ENCODE measurements at regions not wholly inside any gene's neighbourhood (a gene's known extent, or its start where the extent isn't known, plus 50 kb on each side); places are given as distances from the start of the nearest gene placed in this dataset.
"Not testable (repeated sequence)": the region's sequence is repeated elsewhere in the genome, so short reads cannot be mapped to it uniquely, and the experiment has no call there.

- no peak for DNase-seq
- Mint-ChIP-seq H3K27me3 (no peaks in the 10 kb centered on the region), H3K27ac (no peak overlapping the region), H3K9me3 (ENCODE audit: low read depth) (peaks cover 6% of the 10 kb centered on the region), H3K4me3 (no peak overlapping the region), H3K4me1 (no peaks in the 10 kb centered on the region), H3K36me3 (no peaks in the 10 kb centered on the region)
- no peak for ATAC-seq
- CTCF ChIA-PET, result no interaction called here
These were observed 684.4 kb downstream of the MTRR start for GRCh38 chr5:8553364-8553763.

DNA sequence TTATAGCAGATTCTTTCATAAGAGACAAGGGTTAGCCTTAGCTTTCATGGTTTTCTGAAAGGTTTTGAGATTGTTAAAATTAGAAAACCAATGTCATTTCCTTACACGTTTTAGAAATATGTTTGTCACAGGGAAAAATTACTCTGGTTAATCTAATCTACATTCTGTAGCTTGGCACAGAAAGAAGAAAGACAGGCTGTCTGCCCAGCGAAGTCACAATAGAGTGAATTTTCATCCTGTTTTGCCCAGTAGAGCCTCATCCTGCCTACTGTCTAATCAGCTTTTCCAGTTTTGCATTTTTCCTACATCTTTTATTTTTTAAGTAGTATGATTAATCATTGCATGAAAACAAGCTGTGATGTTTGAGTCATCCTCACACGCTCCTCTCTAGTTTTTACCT lies 688.8 kb downstream of the MTRR start:
- no peak overlapping the region for H3K4me3 Mint-ChIP-seq
- H3K36me3 Mint-ChIP-seq, result no peaks in the 10 kb centered on the region
- peaks cover 6% of the 10 kb centered on the region for H3K9me3 Mint-ChIP-seq (ENCODE audit: low read depth)
- no peak for DNase-seq
- H3K27me3 Mint-ChIP-seq, result no peaks in the 10 kb centered on the region
- no peak overlapping the region for H3K27ac Mint-ChIP-seq
- CTCF ChIA-PET, result interaction anchor here (0.8 kb wide), 1 partner anchor 12 kb away, joined by 3 read pairs; no protein-coding TSS in a partner anchor
- no peak for ATAC-seq
- no peaks in the 10 kb centered on the region for H3K4me1 Mint-ChIP-seq

DNA sequence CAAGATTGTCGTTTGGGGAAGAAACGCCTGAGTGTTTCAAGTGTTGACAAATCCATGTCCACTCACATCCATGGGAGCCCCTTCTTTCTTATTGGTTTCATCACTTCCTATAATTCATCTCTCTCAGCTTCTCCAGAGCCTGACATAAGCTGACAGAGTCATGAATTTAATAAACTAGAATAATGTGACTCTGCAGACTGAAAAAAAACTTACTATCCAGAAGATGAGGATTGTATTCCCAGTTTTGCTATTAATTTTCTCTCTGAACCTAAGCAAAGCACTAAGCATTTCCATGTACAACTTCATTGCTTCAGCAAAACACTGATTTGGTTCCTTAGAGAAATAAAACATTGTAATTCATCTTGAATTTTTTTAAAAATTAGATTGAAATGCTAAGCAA lies 691.8 kb downstream of the MTRR start:
- Mint-ChIP-seq H3K36me3 (no peaks in the 10 kb centered on the region), H3K9me3 (ENCODE audit: low read depth) (peaks cover 3% of the 10 kb centered on the region), H3K4me3 (no peak overlapping the region), H3K4me1 (no peaks in the 10 kb centered on the region), H3K27me3 (no peaks in the 10 kb centered on the region), H3K27ac (no peak overlapping the region)
- DNase-seq (no peak), ATAC-seq (no peak)
- CTCF ChIA-PET, result no interaction called here

- DNase-seq (no peak), ATAC-seq (no peak)
- peaks cover under 1% of the 10 kb centered on the region for H3K9me3 Mint-ChIP-seq (ENCODE audit: low read depth)
- no peak overlapping the region for H3K27ac Mint-ChIP-seq
- H3K4me1 Mint-ChIP-seq, result no peaks in the 10 kb centered on the region
- CTCF ChIA-PET, result no interaction called here
- H3K36me3 Mint-ChIP-seq, result no peaks in the 10 kb centered on the region
- no peaks in the 10 kb centered on the region for H3K27me3 Mint-ChIP-seq
- H3K4me3 Mint-ChIP-seq, result no peak overlapping the region
These were observed 692.4 kb downstream of the MTRR start for GRCh38 chr5:8561224-8561840.

DNA sequence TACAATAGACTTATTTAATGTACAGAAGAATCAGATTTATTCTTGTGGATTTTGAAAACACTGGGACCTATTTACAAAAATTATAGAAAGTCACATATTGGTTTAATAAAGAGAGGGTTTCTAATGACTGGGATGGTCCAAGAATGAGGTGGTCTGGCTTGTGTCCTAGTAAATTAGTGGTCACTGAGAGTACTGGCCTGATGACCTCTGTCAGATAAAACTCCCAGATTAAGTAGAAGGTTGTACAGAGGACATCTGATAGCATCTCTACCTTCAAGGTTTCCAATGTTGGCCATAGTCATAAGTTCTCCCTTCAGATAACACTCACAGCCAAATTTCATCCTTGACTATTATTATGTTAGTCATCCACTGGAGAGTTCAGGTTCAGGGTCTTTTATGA lies 692.9 kb downstream of the MTRR start:
- H3K4me1 Mint-ChIP-seq, result no peaks in the 10 kb centered on the region
- no peaks in the 10 kb centered on the region for H3K36me3 Mint-ChIP-seq
- no peaks in the 10 kb centered on the region for H3K27me3 Mint-ChIP-seq
- DNase-seq (no peak), ATAC-seq (no peak)
- H3K27ac Mint-ChIP-seq, result no peak overlapping the region
- H3K4me3 Mint-ChIP-seq, result no peak overlapping the region
- no peaks in the 10 kb centered on the region for H3K9me3 Mint-ChIP-seq (ENCODE audit: low read depth)
- CTCF ChIA-PET, result no interaction called here

DNA sequence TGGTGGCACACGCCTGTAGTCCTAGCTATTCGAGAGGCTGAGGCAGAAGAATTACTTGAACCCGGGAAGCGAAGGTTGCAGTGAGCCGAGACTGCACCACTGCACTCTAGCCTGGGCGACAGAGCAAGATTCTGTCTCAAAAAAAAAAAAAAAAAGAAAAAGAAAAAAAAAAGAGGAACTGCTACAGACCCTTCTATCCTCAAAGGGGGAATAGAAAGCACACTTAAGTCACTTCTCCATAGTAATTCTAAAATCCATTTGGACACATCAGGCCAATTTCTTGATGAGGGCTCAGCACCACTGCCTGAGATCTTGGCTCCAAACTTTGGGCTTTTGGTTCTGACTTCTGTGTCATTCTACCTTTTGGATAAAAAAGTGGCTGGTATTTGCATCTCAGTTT lies 694.6 kb downstream of the MTRR start:
- H3K9me3 Mint-ChIP-seq (ENCODE audit: low read depth); DNase-seq; H3K4me3 Mint-ChIP-seq; H3K27me3 Mint-ChIP-seq; H3K27ac Mint-ChIP-seq; CTCF ChIA-PET; H3K4me1 Mint-ChIP-seq; H3K36me3 Mint-ChIP-seq; ATAC-seq: not testable (repeated sequence)

GRCh38 chr5:8568858-8569257 lies 699.9 kb downstream of the MTRR start:
- Mint-ChIP-seq H3K27ac (no peak overlapping the region), H3K36me3 (no peaks in the 10 kb centered on the region)
- no peak for ATAC-seq

GRCh38 chr5:8570528-8570927 lies 701.6 kb downstream of the MTRR start:
- Mint-ChIP-seq H3K4me1 (no peaks in the 10 kb centered on the region), H3K9me3 (ENCODE audit: low read depth) (no peaks in the 10 kb centered on the region), H3K4me3 (no peak overlapping the region), H3K27me3 (no peaks in the 10 kb centered on the region), H3K36me3 (no peaks in the 10 kb centered on the region), H3K27ac (no peak overlapping the region)
- ATAC-seq (no peak), DNase-seq (no peak)
- CTCF ChIA-PET, result no interaction called here

More at GRCh38 chr5:8568858-8569257, 699.9 kb downstream of the MTRR start:
- no peaks in the 10 kb centered on the region for H3K4me1 Mint-ChIP-seq
- no peaks in the 10 kb centered on the region for H3K9me3 Mint-ChIP-seq (ENCODE audit: low read depth)
- DNase-seq, result no peak
- CTCF ChIA-PET, result no interaction called here
- no peaks in the 10 kb centered on the region for H3K27me3 Mint-ChIP-seq
- no peak overlapping the region for H3K4me3 Mint-ChIP-seq

GRCh38 chr5:8576178-8576577 lies 707.2 kb downstream of the MTRR start:
- CTCF ChIA-PET, result no interaction called here

DNA sequence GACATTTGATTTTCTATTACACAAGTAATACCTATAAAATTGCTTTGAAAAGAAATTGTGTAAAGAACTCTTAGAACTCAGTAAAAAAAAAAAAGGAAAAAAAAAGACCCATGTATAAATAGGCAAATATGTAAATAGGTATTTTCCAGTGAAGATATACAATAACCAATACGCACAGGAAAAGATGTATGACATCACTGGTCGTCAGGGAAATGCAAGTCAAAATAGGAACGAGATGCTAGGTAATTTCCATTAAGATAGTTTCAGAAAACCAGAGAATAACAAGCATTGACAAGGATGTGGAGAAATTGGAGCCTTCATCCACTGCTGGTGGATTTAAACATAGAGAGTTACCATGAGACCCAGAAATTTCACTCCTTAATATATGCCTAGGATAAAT lies 708.8 kb downstream of the MTRR start:
- H3K27ac Mint-ChIP-seq, result no peak overlapping the region
- no peak for DNase-seq
- CTCF ChIA-PET, result no interaction called here
- H3K4me1 Mint-ChIP-seq, result no peaks in the 10 kb centered on the region
- no peak for ATAC-seq
- no peaks in the 10 kb centered on the region for H3K36me3 Mint-ChIP-seq
- no peaks in the 10 kb centered on the region for H3K27me3 Mint-ChIP-seq
- no peak overlapping the region for H3K4me3 Mint-ChIP-seq
- peaks cover 2% of the 10 kb centered on the region for H3K9me3 Mint-ChIP-seq (ENCODE audit: low read depth)

More at GRCh38 chr5:8576178-8576577, 707.2 kb downstream of the MTRR start:
- H3K9me3 Mint-ChIP-seq (ENCODE audit: low read depth), result no peaks in the 10 kb centered on the region
- H3K4me3 Mint-ChIP-seq, result no peak overlapping the region
- ATAC-seq (no peak), DNase-seq (no peak)
- no peak overlapping the region for H3K27ac Mint-ChIP-seq
- no peaks in the 10 kb centered on the region for H3K36me3 Mint-ChIP-seq
- H3K27me3 Mint-ChIP-seq, result no peaks in the 10 kb centered on the region
- H3K4me1 Mint-ChIP-seq, result no peaks in the 10 kb centered on the region

- no peaks in the 10 kb centered on the region for H3K27me3 Mint-ChIP-seq
These were observed 711.4 kb downstream of the MTRR start for GRCh38 chr5:8580298-8580697.

GRCh38 chr5:8581047-8581446 lies 712.1 kb downstream of the MTRR start:
- Mint-ChIP-seq H3K9me3 (ENCODE audit: low read depth) (peaks cover 2% of the 10 kb centered on the region), H3K4me1 (no peaks in the 10 kb centered on the region), H3K36me3 (no peaks in the 10 kb centered on the region), H3K27me3 (no peaks in the 10 kb centered on the region), H3K4me3 (no peak overlapping the region), H3K27ac (no peak overlapping the region)
- DNase-seq (no peak), ATAC-seq (no peak)
- CTCF ChIA-PET, result no interaction called here

More at GRCh38 chr5:8580298-8580697, 711.4 kb downstream of the MTRR start:
- Mint-ChIP-seq H3K9me3 (ENCODE audit: low read depth) (peaks cover 2% of the 10 kb centered on the region), H3K27ac (no peak overlapping the region), H3K36me3 (no peaks in the 10 kb centered on the region), H3K4me1 (no peaks in the 10 kb centered on the region), H3K4me3 (no peak overlapping the region)
- ATAC-seq, result no peak
- no peak for DNase-seq
- CTCF ChIA-PET, result no interaction called here

DNA sequence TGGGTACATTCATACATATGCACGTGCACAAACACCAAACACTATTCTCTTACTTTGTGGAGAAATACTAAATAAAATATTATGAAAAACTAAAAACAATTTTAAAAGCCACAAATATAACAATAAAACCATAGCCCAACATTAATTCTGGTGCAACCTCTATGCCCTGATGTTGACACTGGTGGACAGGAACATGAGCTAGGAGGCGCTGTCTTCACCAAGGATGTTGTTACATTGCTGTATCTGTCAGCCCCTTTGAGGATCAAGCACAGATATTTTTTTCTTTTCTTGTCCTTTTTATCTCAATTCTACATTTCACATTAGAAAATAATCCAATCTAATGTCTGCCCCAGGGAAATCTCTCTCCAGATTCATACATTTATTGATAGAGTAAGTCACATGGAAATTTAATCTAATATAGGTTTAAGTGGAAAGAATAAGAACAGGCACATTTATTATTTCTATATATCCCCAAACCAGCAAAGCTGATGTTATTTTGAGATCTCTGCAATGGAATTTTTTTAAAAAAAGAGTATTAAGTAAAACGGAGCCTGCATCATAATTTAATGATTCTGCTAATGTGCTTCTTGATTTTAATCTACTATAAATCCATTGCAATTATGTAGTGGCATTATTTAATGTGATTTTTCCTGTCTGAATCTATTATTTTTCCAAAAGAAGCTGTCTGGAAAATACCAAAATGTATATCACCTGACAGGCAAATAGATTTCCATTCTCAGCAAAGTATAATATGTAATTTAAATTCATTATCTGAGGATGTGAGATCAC lies 716.5 kb downstream of the MTRR start:
- no peak for ATAC-seq
- Mint-ChIP-seq H3K27ac (no peak overlapping the region), H3K27me3 (no peaks in the 10 kb centered on the region), H3K36me3 (no peaks in the 10 kb centered on the region), H3K4me1 (no peaks in the 10 kb centered on the region), H3K4me3 (no peak overlapping the region), H3K9me3 (ENCODE audit: low read depth) (peaks cover 4% of the 10 kb centered on the region)
- DNase-seq, result no peak
- CTCF ChIA-PET, result no interaction called here

GRCh38 chr5:8590959-8591358 lies 722.0 kb downstream of the MTRR start:
- Mint-ChIP-seq H3K9me3 (ENCODE audit: low read depth) (peaks cover 2% of the 10 kb centered on the region), H3K4me1 (no peaks in the 10 kb centered on the region), H3K27ac (no peak overlapping the region), H3K4me3 (no peak overlapping the region), H3K27me3 (no peaks in the 10 kb centered on the region), H3K36me3 (no peaks in the 10 kb centered on the region)
- CTCF ChIA-PET, result no interaction called here
- DNase-seq (no peak), ATAC-seq (no peak)

Measured in activated CD8-positive, alpha-beta memory T cell treated with anti-CD3 and anti-CD28 coated beads, Interleukin-2, amount 10 ng/mL, durations not matched to agents 7 days and 5 days (primary cell).